ENCODE measurements at regions not wholly inside any gene's neighbourhood (a gene's known extent, or its start where the extent isn't known, plus 50 kb on each side); places are given as distances from the start of the nearest gene placed in this dataset.

GRCh38 chr6:51049288-51049982, 230.8 kb downstream of the TFAP2B start:
- H4K20me1 ChIP-seq (replicated peaks; ENCODE audit: insufficient read depth) = no peaks in the 10 kb centered on the region
- Mint-ChIP-seq H3K27me3 (ENCODE audit: insufficient read depth, low read depth, poor library complexity) (no peaks in the 10 kb centered on the region), H3K4me1 (no peaks in the 10 kb centered on the region), H3K27ac (no peak overlapping the region), H3K9me3 (peaks cover 13% of the 10 kb centered on the region; the same call in 2 of the 3 replicates), H3K36me3 (ENCODE audit: low read depth) (0 out of 3 replicates have a peak, but pooled peaks cover 4% of the 10 kb centered on the region), H3K4me3 (no peak overlapping the region)
- no peak overlapping the region for H3K27ac ChIP-seq (ENCODE audit: low read depth)
- no peak overlapping the region for H3K4me3 ChIP-seq
- H3K36me3 ChIP-seq (ENCODE audit: insufficient read depth) = no peaks in the 10 kb centered on the region
- no peaks in the 10 kb centered on the region for H3K79me2 ChIP-seq (replicated peaks; ENCODE audit: insufficient read depth)
- no peaks in the 10 kb centered on the region for H3F3A ChIP-seq (replicated peaks; ENCODE audit: low read depth)
- no peaks in the 10 kb centered on the region for H3K27me3 ChIP-seq (ENCODE audit: insufficient read depth)
- DNase-seq (ENCODE audit: low spot score) (no peak), ATAC-seq (no peak)
- TF ChIP-seq REST (IDR thresholded peaks at IDR 0.05; ENCODE audit: unreplicated experiment) (no peak), ZNF114 (CRISPR knock-in tag; IDR thresholded peaks at IDR 0.05) (no peak), STAT1 (IDR thresholded peaks at IDR 0.05; ENCODE audit: unreplicated experiment) (no peak), ZNF462 (CRISPR knock-in tag; IDR thresholded peaks at IDR 0.05) (no peak), CTCF (conservative IDR thresholded peaks at IDR 0.05; ENCODE audit: low read depth in 2 of 2) (no peak), CREB1 (CRISPR knock-in tag; IDR thresholded peaks at IDR 0.05; ENCODE audit: low read depth) (no peak), EZH2 (IDR thresholded peaks at IDR 0.05; ENCODE audit: low read depth, unreplicated experiment) (no peak), JUNB (IDR thresholded peaks at IDR 0.05; ENCODE audit: unreplicated experiment) (no peak)
- peak overlapping the region; percentile 72; the same call in 1 of the 2 replicates for H2AFZ ChIP-seq
- H3K4me1 ChIP-seq (ENCODE audit: insufficient read depth) = no peaks in the 10 kb centered on the region
- H3K9me2 ChIP-seq (ENCODE audit: insufficient read depth) = no peaks in the 10 kb centered on the region
- no peak overlapping the region for H3K4me2 ChIP-seq
